ENCODE measurements at regions not wholly inside any gene's neighbourhood (a gene's known extent, or its start where the extent isn't known, plus 50 kb on each side); places are given as distances from the start of the nearest gene placed in this dataset.

DNA sequence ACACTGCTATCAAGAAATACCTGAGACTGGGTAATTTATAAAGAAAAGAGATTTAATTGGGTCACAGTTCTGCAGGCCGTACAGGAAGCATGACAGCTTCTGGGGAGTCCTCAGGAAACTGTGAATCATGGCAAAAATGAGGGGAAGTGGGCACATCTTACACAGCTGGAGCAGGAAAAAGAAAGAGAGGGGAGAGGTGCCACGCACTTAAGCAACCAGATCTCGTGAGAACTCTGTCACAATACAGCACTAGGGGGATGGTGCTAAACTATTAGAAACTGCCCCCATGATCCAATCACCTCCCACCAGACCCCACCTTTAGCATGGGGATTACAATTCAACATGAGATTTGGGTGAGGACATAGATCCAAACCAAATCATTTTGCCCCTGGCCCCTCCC lies 105.5 kb upstream of the CPLX2 start:
- no peak for DNase-seq (ENCODE audit: low spot score)
- TF ChIP-seq CTCF (IDR thresholded peaks at IDR 0.05; ENCODE audit: extremely low read depth, missing control alignments): no peak

- TF ChIP-seq CTCF (IDR thresholded peaks at IDR 0.05; ENCODE audit: extremely low read depth, missing control alignments): no peak
- DNase-seq (ENCODE audit: low spot score): no peak
Observed at GRCh38 chr5:175766963-175767362, 104.4 kb upstream of the CPLX2 start.

GRCh38 chr5:175772747-175773533 lies 98.4 kb upstream of the CPLX2 start:
- TF ChIP-seq CTCF (IDR thresholded peaks at IDR 0.05; ENCODE audit: extremely low read depth, missing control alignments): no peak
- no peak for DNase-seq (ENCODE audit: low spot score)

DNA sequence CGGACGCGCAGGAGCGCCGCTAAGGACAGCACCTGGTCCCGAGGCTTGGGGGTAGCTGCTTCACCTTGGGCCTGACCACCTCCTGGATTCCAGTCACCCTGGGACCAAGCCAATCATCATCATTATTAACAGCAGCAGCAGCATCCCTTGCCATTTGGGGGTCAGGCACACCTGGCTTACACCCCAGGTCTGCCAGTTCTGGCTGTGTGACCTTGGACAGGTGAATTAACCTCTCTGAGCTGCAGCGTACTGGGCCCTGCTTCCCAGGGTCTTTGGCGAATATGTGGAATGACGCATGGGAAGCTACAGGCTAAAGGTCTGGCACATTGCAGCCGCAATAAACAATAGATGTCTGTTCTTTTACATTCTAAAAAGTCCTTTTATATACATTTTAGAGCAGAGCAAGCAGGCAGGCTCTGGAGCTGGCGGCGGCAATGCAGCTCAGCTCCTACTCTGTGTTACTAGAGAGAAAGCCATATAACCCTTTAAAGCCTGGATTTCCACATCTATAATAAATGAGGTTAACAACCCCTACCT lies 97.8 kb upstream of the CPLX2 start:
- TF ChIP-seq CTCF (IDR thresholded peaks at IDR 0.05; ENCODE audit: extremely low read depth, missing control alignments): no peak
- no peak for DNase-seq (ENCODE audit: low spot score)

DNA sequence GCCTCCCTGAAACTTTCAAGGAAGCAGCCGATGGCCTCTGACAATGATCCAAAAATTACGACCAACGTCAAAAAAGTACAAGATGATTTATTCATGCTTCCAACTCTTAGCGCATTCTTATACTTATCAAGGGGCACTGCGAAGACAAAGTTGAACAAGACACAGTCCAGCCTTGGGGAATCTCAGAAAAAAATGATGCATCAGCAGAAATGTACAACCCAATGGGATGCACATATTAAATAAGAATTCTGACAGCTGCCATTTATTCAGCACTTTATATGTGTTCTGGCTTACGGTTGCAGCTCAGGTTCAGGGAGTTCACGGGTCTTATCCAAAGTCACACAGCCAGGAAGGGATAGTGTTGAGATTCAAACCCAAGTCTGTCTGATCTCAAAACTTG lies 96.0 kb upstream of the CPLX2 start:
- TF ChIP-seq CTCF (IDR thresholded peaks at IDR 0.05; ENCODE audit: extremely low read depth, missing control alignments): no peak
- DNase-seq (ENCODE audit: low spot score): no peak

GRCh38 chr5:175778951-175779503 lies 92.4 kb upstream of the CPLX2 start:
- TF ChIP-seq CTCF (IDR thresholded peaks at IDR 0.05; ENCODE audit: extremely low read depth, missing control alignments): no peak
- DNase-seq (ENCODE audit: low spot score): no peak

DNA sequence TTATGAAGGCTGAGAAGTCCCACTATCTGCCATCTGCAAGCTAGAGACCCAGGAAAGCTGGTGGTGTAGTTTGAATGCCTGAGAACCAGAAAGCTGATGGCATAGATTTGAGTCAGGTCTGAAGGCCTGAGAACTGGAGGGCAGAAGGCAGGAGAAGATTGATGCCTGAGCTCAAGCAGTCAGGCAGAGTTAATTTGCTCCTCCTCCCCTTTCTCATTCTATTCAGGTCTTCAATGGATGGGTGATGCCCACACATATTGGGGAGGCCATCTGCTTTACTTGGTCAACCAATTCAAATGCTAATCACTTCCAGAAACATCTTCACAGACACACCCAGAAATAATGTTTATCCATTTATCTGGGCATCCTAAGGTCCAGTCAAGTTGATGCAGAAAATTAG lies 87.6 kb upstream of the CPLX2 start:
- no peak for TF ChIP-seq CTCF (IDR thresholded peaks at IDR 0.05; ENCODE audit: extremely low read depth, missing control alignments)
- no peak for DNase-seq (ENCODE audit: low spot score)
